ENCODE measurements at regions not wholly inside any gene's neighbourhood (a gene's known extent, or its start where the extent isn't known, plus 50 kb on each side); places are given as distances from the start of the nearest gene placed in this dataset.

- H3K4me3 ChIP-seq, result no peak overlapping the region
- DNase-seq (ENCODE audit: extremely low spot score in 2 of 2), result no peak
- TF ChIP-seq, protein P1, sequence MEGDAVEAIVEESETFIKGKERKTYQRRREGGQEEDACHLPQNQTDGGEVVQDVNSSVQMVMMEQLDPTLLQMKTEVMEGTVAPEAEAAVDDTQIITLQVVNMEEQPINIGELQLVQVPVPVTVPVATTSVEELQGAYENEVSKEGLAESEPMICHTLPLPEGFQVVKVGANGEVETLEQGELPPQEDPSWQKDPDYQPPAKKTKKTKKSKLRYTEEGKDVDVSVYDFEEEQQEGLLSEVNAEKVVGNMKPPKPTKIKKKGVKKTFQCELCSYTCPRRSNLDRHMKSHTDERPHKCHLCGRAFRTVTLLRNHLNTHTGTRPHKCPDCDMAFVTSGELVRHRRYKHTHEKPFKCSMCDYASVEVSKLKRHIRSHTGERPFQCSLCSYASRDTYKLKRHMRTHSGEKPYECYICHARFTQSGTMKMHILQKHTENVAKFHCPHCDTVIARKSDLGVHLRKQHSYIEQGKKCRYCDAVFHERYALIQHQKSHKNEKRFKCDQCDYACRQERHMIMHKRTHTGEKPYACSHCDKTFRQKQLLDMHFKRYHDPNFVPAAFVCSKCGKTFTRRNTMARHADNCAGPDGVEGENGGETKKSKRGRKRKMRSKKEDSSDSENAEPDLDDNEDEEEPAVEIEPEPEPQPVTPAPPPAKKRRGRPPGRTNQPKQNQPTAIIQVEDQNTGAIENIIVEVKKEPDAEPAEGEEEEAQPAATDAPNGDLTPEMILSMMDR (IDR thresholded peaks at IDR 0.05), result no peak
- TF ChIP-seq POLR2AphosphoS5 (IDR thresholded peaks at IDR 0.05; ENCODE audit: insufficient read depth in 1 of 2, low read depth in 1 of 2) (no peak), POLR2A (IDR thresholded peaks at IDR 0.05) (no peak)
These were observed 65.6 kb upstream of the DAB1 start for GRCh38 chr1:57489358-57490036.

GRCh38 chr1:57485643-57486042 lies 61.8 kb upstream of the DAB1 start:
- DNase-seq (ENCODE audit: extremely low spot score in 2 of 2), result no peak
- intact Hi-C loops (cut with DNase I), result no loop called here
- no peaks in the 10 kb centered on the region for H3K9me3 ChIP-seq
- no peaks in the 10 kb centered on the region for H3K27me3 ChIP-seq
- H3K27ac ChIP-seq, result no peak overlapping the region
- TF ChIP-seq POLR2AphosphoS5 (IDR thresholded peaks at IDR 0.05; ENCODE audit: insufficient read depth in 1 of 2, low read depth in 1 of 2), result no peak
- TF ChIP-seq, protein P1 (IDR thresholded peaks at IDR 0.05), result no peak
- no peaks in the 10 kb centered on the region for H3K36me3 ChIP-seq
- H3K4me3 ChIP-seq, result no peak overlapping the region
- no peaks in the 10 kb centered on the region for H3K4me1 ChIP-seq

More at GRCh38 chr1:57489358-57490036, 65.6 kb upstream of the DAB1 start:
- Histone ChIP-seq H3K27me3 (no peaks in the 10 kb centered on the region), H3K36me3 (no peaks in the 10 kb centered on the region), H3K9me3 (no peaks in the 10 kb centered on the region), H3K27ac (no peak overlapping the region), H3K4me1 (no peaks in the 10 kb centered on the region)
- intact Hi-C loops (cut with DNase I), result no loop called here

DNA sequence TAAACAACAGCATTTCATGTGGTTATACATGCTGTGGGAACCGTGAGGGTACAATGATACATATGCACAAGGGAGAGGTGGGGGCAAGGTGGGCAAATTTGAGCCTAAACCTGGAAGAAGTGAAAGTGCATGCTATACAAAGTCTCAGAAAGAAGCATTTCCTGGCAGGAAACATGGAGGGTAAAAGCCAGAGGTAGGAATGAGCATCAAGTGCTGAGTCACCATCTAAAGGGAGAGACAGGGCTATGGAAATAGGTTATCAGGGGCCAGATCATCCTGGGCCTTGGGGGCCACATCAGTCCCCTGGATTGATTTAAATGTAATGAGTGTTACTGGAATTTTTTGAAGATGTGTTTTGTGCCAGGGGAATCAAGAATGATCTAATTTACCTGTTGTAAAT lies 60.1 kb upstream of the DAB1 start:
- Histone ChIP-seq H3K4me1 (no peaks in the 10 kb centered on the region), H3K27me3 (no peaks in the 10 kb centered on the region), H3K4me3 (no peak overlapping the region), H3K27ac (no peak overlapping the region), H3K9me3 (no peaks in the 10 kb centered on the region), H3K36me3 (no peaks in the 10 kb centered on the region)
- TF ChIP-seq POLR2A (IDR thresholded peaks at IDR 0.05), result no peak
- no peak for TF ChIP-seq POLR2AphosphoS5 (IDR thresholded peaks at IDR 0.05; ENCODE audit: insufficient read depth in 1 of 2, low read depth in 1 of 2)
- TF ChIP-seq, protein P1 (IDR thresholded peaks at IDR 0.05), result no peak
- intact Hi-C loops (cut with DNase I), result no loop called here
- DNase-seq (ENCODE audit: extremely low spot score in 2 of 2), result no peak

DNA sequence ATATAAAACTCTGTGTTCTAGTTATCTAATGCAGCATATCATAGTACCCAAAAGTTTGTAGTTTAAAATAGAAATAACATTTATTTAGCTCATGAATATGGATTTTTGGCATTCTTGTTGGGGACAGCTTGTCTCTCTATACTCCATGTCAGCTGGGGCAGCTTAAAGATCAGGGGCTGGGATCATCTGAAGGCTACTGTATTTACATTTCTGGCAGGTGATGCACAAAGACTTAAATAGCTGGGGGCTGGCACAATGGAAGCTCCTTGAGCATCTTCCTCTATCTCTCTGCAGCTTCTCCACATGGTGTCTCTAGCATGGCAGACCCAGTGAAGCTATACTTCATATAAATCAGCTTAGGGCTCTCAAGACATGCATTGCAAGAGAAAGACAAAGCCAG lies 55.6 kb upstream of the DAB1 start:
- Histone ChIP-seq H3K4me1 (no peaks in the 10 kb centered on the region), H3K27ac (no peak overlapping the region), H3K27me3 (no peaks in the 10 kb centered on the region), H3K4me3 (no peak overlapping the region), H3K36me3 (no peaks in the 10 kb centered on the region), H3K9me3 (no peaks in the 10 kb centered on the region)
- no peak for TF ChIP-seq POLR2A (IDR thresholded peaks at IDR 0.05)
- TF ChIP-seq, protein P1 (IDR thresholded peaks at IDR 0.05), result no peak
- TF ChIP-seq POLR2AphosphoS5 (IDR thresholded peaks at IDR 0.05; ENCODE audit: insufficient read depth in 1 of 2, low read depth in 1 of 2), result no peak
- intact Hi-C loops (cut with DNase I), result no loop called here
- no peak for DNase-seq (ENCODE audit: extremely low spot score in 2 of 2)

DNA sequence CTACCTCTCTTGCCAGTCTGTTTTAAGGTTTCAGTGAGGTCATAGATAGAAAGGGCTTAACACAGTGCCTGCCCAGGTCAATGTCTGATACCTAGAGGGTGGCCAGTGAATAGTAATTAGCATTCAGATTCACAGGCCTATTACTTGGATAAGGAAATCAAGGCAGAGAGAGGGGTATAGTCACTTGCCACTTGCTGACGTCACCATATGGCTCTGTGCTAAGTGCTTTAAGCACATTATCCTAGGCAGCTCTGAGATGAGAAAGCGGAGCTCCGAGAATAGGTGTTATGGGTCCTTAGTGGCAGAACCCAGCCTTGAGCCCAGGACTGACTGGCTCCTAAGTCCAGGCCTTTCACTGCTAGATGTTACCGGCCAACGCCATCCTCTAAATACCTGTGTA lies 51.5 kb upstream of the DAB1 start:
- H3K4me3 ChIP-seq, result no peak overlapping the region
- no peaks in the 10 kb centered on the region for H3K4me1 ChIP-seq
- no peak overlapping the region for H3K27ac ChIP-seq
- intact Hi-C loops (cut with DNase I), result no loop called here
- DNase-seq (ENCODE audit: extremely low spot score in 2 of 2), result no peak
- no peaks in the 10 kb centered on the region for H3K36me3 ChIP-seq
- H3K9me3 ChIP-seq, result no peaks in the 10 kb centered on the region
- H3K27me3 ChIP-seq, result no peaks in the 10 kb centered on the region
- TF ChIP-seq POLR2AphosphoS5 (IDR thresholded peaks at IDR 0.05; ENCODE audit: insufficient read depth in 1 of 2, low read depth in 1 of 2) (no peak), POLR2A (IDR thresholded peaks at IDR 0.05) (no peak)
- TF ChIP-seq, protein P1 (IDR thresholded peaks at IDR 0.05), result no peak

All from vagina (tissue), 2 donors.